ENCODE measurements at regions not wholly inside any gene's neighbourhood (a gene's known extent, or its start where the extent isn't known, plus 50 kb on each side); places are given as distances from the start of the nearest gene placed in this dataset.

DNA sequence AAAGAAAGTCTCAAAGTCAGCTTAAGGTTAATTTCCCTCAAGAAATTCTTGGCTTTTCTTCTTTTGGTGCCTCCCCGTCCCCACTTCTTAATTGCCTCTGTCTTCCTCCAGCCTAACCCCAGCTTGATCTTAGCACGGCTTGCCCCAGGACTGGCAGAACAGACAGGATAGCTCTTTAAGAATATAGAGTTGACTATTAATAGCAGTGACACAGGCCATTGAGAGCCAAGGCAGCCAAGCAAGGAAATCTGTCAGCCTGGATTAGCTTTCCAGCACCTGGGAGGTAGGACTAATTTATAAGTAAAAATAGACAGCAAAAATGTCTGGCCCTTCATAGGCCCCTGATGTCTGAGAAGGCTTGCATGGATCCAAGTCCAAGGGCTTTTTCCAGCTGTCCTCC lies 384.6 kb upstream of the SLC30A5 start:
- no peak for ATAC-seq (replicated peaks; ENCODE audit: extremely low read depth, poor library complexity, severe bottlenecking)
- peaks cover 2% of the 10 kb centered on the region for H3K36me3 Mint-ChIP-seq (ENCODE audit: insufficient read depth)
- no peaks in the 10 kb centered on the region for H3K9me3 Mint-ChIP-seq
- no peak for DNase-seq (ENCODE audit: low spot score in 2 of 2)
- no peak overlapping the region for H3K27ac Mint-ChIP-seq (ENCODE audit: low read depth)
- H3K27me3 Mint-ChIP-seq = peaks cover 18% of the 10 kb centered on the region
- H3K4me1 Mint-ChIP-seq = peaks cover 28% of the 10 kb centered on the region
- no peak overlapping the region for H3K4me3 Mint-ChIP-seq

DNA sequence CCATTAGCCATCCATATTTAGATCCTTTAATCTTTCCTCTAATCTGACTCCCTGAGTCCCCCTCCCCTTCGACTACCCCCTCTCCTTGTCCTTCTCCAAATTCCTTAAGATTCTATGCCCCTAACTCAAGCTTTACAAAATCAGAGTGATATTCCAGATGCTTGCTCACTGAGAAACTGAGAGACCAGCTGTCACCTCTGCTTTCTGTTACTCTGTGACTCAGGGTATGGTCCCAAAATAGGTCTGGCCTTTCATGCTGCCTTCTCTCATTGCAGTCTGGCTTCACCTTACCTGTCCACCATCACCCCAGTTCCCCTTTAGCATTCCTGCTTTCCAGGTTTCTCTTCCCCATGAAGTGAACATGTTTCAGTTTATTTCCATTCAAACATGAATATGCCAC lies 383.3 kb upstream of the SLC30A5 start:
- H3K9me3 Mint-ChIP-seq = no peaks in the 10 kb centered on the region
- H3K36me3 Mint-ChIP-seq (ENCODE audit: insufficient read depth) = peaks cover 2% of the 10 kb centered on the region
- ATAC-seq (replicated peaks; ENCODE audit: extremely low read depth, poor library complexity, severe bottlenecking) (no peak), DNase-seq (ENCODE audit: low spot score in 2 of 2) (no peak)
- H3K4me1 Mint-ChIP-seq = peaks cover 28% of the 10 kb centered on the region
- peaks cover 8% of the 10 kb centered on the region for H3K27me3 Mint-ChIP-seq
- peak overlapping the region; percentile 86 for H3K27ac Mint-ChIP-seq (ENCODE audit: low read depth)
- no peak overlapping the region for H3K4me3 Mint-ChIP-seq

DNA sequence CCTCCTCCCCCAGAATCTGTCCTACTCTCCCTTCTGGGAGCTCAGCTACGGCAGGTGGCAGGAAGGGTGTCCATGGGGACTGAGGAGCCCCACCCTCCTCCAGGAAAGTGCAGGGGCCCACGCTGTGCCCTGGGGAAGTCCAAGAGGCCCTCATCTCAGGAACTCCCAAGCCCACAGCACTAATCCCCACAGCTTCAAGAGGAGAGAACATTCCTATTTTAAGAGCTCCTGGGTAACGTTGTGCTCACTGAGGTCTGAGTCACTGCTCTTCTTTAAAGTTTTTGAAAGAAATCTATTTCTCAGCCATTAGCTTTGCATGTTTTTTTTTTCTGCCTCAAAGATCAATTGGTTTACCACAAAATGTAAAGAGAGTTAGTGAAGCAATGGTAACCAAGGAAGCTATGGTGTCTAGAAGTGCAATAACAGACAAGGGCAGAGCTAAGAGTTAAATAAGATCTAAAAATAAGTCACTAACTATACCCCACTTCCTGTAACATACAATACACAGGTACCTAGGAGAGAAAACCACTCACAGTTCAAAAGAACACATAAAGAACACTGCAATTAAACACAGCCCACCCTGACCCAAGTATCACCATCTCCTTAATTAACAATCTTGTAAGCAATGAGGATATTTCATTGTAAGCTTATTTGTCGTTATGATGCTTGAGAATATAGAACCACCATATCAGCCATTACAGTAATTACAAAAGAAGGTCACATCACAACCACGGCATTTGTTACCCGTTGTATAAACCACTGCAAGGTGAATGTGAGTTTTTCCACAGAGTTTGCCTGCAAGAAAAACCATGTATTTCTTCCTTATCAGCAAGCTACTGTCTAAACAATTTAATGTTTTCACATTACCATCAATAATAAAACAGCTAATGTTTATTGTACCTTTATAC lies 382.3 kb upstream of the SLC30A5 start:
- peaks cover 28% of the 10 kb centered on the region for H3K4me1 Mint-ChIP-seq
- peaks cover 2% of the 10 kb centered on the region for H3K36me3 Mint-ChIP-seq (ENCODE audit: insufficient read depth)
- no peaks in the 10 kb centered on the region for H3K9me3 Mint-ChIP-seq
- peaks cover 8% of the 10 kb centered on the region for H3K27me3 Mint-ChIP-seq
- DNase-seq (ENCODE audit: low spot score in 2 of 2) = no peak
- peak overlapping the region; percentile 70 for H3K4me3 Mint-ChIP-seq
- H3K27ac Mint-ChIP-seq (ENCODE audit: low read depth) = peak overlapping the region; percentile 86
- ATAC-seq (replicated peaks; ENCODE audit: extremely low read depth, poor library complexity, severe bottlenecking) = peak; percentile 98

DNA sequence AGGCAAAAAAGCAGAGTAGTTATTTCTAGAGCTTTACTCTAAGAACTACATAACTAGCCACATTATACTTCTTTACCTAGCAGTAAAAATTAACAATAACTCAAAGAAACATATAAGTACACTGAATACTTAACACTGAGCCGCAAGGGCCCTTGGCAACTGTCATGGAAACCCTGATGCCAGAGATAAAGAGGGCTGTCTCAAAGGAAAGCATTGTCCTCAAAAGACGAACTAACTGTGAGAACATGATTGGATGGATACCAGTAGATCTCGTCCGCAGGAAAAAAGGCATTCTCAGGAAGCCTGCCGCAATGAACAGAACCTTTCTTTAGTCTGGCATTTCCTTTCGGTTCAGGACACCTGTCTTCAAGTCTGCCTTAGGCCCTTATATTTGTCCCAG lies 379.0 kb upstream of the SLC30A5 start:
- Mint-ChIP-seq H3K4me1 (peaks cover 34% of the 10 kb centered on the region), H3K36me3 (ENCODE audit: insufficient read depth) (peaks cover 3% of the 10 kb centered on the region)

DNA sequence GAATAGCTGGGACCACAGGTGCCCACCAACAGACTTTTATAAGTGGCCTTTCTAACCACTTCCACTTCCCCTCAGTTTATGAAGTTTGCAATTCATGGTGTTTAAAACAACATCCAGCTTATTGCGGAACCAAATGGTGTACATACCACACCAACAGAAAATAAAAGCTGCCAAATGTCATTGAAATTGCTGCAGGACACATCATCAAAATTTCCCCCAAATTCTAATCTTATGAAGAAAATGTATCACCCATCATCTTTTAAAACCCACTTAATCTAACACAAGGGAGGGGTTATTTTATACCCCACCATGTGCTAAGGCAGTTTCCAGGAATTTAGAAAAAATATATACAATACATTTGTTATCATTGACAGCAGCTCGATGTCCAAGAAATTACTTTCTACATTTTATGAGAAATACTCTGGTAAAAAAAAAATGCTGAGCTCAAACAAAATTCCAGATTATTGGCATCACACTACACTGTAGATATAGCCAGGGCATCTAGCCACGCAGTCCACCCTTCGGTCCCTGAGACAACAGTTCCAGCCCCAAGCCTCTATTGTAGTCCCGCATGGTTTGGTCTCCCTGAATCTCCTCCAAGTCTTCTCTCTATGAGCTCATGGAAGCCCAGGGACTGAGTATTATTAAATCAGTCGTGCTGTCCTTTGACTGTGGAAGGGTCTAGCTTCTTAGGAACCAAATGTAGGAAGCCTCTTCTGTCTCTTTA lies 372.8 kb upstream of the SLC30A5 start:
- H3K27ac Mint-ChIP-seq (ENCODE audit: low read depth) = no peak overlapping the region
- H3K9me3 Mint-ChIP-seq = peaks cover 6% of the 10 kb centered on the region
- H3K4me1 Mint-ChIP-seq = peaks cover 12% of the 10 kb centered on the region
- no peak for ATAC-seq (replicated peaks; ENCODE audit: extremely low read depth, poor library complexity, severe bottlenecking)
- H3K27me3 Mint-ChIP-seq = no peaks in the 10 kb centered on the region
- no peak for DNase-seq (ENCODE audit: low spot score in 2 of 2)
- peak overlapping the region; percentile 28 for H3K4me3 Mint-ChIP-seq
- H3K36me3 Mint-ChIP-seq (ENCODE audit: insufficient read depth) = peaks cover 2% of the 10 kb centered on the region

More for the DNA sequence above, 379.0 kb upstream of the SLC30A5 start:
- DNase-seq (ENCODE audit: low spot score in 2 of 2) = no peak
- Mint-ChIP-seq H3K4me3 (no peak overlapping the region), H3K27me3 (no peaks in the 10 kb centered on the region), H3K27ac (ENCODE audit: low read depth) (no peak overlapping the region), H3K9me3 (no peaks in the 10 kb centered on the region)
- ATAC-seq (replicated peaks; ENCODE audit: extremely low read depth, poor library complexity, severe bottlenecking) = no peak

DNA sequence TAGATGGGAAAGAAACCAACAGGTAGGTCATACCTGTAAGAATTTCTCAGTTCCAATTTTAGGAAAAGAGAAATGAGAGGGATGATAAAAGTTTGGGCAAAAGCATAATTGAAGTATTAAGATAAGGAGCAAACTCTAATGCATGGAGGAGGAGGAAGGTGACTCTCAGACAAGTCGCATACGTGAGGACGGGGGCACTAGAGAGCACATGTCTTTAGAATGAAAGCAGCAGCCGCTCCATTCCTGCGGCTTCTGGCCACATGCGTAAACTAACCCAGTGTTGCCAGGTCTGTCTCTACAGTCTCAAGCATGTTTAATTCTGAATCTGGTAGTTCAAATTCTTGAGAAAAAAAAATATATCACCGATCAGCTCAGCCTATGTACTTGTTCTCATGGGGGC lies 371.5 kb upstream of the SLC30A5 start:
- Mint-ChIP-seq H3K9me3 (peaks cover 6% of the 10 kb centered on the region), H3K4me3 (no peak overlapping the region), H3K27me3 (no peaks in the 10 kb centered on the region), H3K4me1 (peaks cover 12% of the 10 kb centered on the region), H3K36me3 (ENCODE audit: insufficient read depth) (no peaks in the 10 kb centered on the region), H3K27ac (ENCODE audit: low read depth) (no peak overlapping the region)
- DNase-seq (ENCODE audit: low spot score in 2 of 2) = no peak
- ATAC-seq (replicated peaks; ENCODE audit: extremely low read depth, poor library complexity, severe bottlenecking) = no peak

DNA sequence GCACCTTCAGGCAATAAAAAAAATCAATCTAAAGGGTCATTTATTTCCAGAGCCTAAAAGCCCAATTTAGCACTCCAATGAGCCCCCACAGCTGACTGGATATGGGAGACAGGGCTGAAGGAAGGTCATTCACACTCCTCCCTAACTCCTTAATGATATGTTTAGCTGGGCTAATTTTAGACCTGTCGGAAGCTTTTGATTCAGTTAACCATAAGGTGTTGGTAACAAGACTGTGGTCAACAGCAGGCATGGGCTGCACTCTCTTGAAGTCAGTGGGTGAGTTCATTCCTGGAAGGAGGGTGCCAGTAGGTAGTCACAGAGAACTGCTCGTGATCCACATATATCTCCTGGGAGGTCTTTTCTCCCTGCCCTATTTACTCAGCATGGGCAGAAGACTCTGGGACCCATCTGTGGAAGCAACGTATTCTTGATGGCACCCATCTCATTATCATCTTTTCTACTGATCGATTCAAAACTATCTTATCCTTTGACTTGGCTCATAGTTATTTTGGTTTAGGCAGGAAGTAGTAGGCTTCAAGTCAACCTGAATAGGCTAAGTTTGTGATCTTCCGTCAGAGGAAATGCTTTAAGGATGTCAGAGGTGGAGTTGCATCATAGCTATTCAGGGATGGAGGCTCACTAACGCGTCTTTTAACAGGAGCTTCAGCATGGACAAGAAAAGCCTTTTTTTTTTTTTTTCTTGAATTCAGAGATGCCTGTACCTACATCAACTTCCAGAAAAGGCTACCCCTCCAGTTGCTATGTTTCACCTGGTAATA lies 367.7 kb upstream of the SLC30A5 start:
- Mint-ChIP-seq H3K27ac (ENCODE audit: low read depth) (no peak overlapping the region), H3K36me3 (ENCODE audit: insufficient read depth) (no peaks in the 10 kb centered on the region), H3K4me1 (peaks cover 10% of the 10 kb centered on the region), H3K9me3 (peaks cover 6% of the 10 kb centered on the region), H3K4me3 (no peak overlapping the region), H3K27me3 (no peaks in the 10 kb centered on the region)
- ATAC-seq (replicated peaks; ENCODE audit: extremely low read depth, poor library complexity, severe bottlenecking) (no peak), DNase-seq (ENCODE audit: low spot score in 2 of 2) (no peak)

DNA sequence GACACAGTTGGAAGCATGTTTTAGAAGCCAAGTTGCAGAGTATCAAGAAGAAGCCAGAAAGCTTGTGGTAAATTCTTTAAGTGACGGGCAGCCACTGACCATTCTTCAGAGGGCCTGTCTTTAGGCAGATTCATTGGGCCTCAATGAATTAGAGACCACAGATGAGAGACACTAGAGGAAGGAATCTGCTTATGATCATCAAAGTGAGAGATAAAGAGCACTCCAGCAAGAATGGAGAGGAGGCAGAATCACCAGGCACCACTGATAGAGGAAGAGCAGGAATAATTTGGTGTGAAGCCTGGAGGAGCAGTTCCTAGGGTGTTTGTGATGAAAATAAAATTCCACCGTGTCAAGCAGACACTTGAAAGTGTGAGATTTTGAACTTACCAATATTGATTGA lies 365.9 kb upstream of the SLC30A5 start:
- no peak for ATAC-seq (replicated peaks; ENCODE audit: extremely low read depth, poor library complexity, severe bottlenecking)

DNA sequence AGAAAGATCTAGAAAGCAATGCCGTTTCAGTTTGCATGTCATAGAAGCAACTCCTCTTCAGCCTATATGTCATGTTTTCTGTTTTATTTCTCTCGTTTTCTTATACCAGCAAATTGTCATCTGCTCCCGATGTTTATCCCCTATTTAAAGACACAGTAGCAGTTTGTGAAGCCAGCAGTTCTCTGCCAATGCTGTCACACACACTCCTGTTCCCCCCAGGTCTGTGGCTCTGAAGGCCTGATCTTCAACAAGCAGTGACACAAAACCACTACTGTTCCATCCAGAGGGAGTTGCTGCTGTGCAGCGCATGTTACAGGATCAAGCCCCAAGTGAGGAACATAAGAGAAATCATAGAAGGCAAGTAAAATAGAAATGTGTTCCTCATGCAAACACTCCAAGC lies 364.1 kb upstream of the SLC30A5 start:
- no peaks in the 10 kb centered on the region for H3K9me3 Mint-ChIP-seq

More for the DNA sequence above, 365.9 kb upstream of the SLC30A5 start:
- H3K4me1 Mint-ChIP-seq = peaks cover 21% of the 10 kb centered on the region
- H3K27me3 Mint-ChIP-seq = no peaks in the 10 kb centered on the region
- H3K4me3 Mint-ChIP-seq = no peak overlapping the region
- peaks cover 2% of the 10 kb centered on the region for H3K36me3 Mint-ChIP-seq (ENCODE audit: insufficient read depth)
- no peak overlapping the region for H3K27ac Mint-ChIP-seq (ENCODE audit: low read depth)
- peaks cover 6% of the 10 kb centered on the region for H3K9me3 Mint-ChIP-seq
- DNase-seq (ENCODE audit: low spot score in 2 of 2) = no peak

DNA sequence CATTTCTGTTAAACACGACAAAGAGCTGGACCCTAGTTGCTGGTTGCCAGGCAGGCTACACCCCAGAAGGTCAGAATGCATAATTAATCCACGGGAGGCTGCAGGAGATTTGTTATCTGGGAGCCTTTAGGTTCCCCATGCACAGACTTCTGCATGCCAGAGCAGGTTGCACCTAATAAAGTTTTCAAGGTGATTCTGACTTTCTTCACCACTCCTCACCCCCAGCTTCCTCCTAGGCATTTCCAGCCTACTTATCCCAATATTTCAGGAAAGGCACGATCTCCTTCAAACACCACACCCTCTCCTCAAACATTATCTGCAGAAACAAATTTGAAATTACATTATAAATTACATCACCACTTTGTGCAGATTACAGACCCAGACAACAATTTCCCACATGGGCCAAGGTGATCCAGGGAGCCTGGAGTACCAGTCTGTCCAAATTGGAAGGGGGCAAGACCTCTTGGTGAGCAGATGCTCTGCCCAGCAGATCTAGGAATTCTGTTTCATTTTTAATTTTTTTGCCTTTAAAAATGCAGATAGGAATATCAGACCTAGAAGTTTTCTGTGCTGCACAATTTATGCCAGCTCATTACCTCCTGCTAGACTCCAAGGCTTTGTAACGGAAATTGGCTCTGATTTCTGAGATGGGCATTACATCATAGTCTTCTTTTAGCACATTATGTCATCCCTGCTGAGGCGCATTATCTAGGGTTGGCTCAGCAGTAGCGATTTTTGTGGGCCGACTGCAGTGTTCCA lies 363.4 kb upstream of the SLC30A5 start:
- no peak for DNase-seq (ENCODE audit: low spot score in 2 of 2)
- H3K27ac Mint-ChIP-seq (ENCODE audit: low read depth) = no peak overlapping the region
- no peaks in the 10 kb centered on the region for H3K27me3 Mint-ChIP-seq
- H3K4me3 Mint-ChIP-seq = no peak overlapping the region
- peaks cover 2% of the 10 kb centered on the region for H3K36me3 Mint-ChIP-seq (ENCODE audit: insufficient read depth)
- no peaks in the 10 kb centered on the region for H3K9me3 Mint-ChIP-seq
- peaks cover 21% of the 10 kb centered on the region for H3K4me1 Mint-ChIP-seq
- ATAC-seq (replicated peaks; ENCODE audit: extremely low read depth, poor library complexity, severe bottlenecking) = peak; percentile 32

More for the DNA sequence above, 364.1 kb upstream of the SLC30A5 start:
- no peaks in the 10 kb centered on the region for H3K27me3 Mint-ChIP-seq
- peaks cover 21% of the 10 kb centered on the region for H3K4me1 Mint-ChIP-seq
- DNase-seq (ENCODE audit: low spot score in 2 of 2) (no peak), ATAC-seq (replicated peaks; ENCODE audit: extremely low read depth, poor library complexity, severe bottlenecking) (no peak)
- H3K36me3 Mint-ChIP-seq (ENCODE audit: insufficient read depth) = peaks cover 2% of the 10 kb centered on the region
- no peak overlapping the region for H3K27ac Mint-ChIP-seq (ENCODE audit: low read depth)
- no peak overlapping the region for H3K4me3 Mint-ChIP-seq

DNA sequence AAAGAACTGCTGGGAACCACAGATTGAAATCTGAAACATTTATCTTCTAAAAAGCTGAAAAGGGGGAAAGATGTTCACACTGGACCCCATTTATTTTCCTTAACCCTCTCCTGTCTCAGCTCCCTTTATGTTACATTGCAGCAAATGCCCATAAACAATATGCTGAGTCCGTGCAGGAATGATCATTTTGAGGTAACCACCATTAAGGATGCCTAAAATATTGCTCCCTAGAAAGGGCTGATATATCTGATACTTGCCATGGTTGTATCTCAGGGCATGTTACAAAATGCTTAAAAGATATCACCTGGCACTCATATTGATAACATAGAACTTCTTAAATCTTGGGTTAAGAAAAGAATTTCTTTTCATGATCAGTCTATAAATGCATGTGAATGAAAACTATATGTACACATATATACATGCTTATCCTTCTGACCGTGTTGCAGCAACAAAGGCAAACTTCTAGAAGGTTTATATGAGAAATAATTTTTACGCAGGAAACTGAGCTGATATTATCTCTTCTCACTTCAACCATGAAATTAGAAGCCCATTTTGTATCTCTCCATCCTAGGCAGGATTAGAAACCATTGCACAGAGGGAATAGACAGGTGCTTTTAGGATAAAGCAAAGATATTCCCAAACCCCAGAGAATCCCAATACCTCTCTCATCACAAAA lies 362.7 kb upstream of the SLC30A5 start:
- Mint-ChIP-seq H3K36me3 (ENCODE audit: insufficient read depth) (peaks cover 2% of the 10 kb centered on the region), H3K4me3 (peak overlapping the region; percentile 37), H3K27me3 (no peaks in the 10 kb centered on the region), H3K4me1 (peaks cover 21% of the 10 kb centered on the region), H3K27ac (ENCODE audit: low read depth) (peak overlapping the region; percentile 32), H3K9me3 (no peaks in the 10 kb centered on the region)
- ATAC-seq (replicated peaks; ENCODE audit: extremely low read depth, poor library complexity, severe bottlenecking) = peak; percentile 54
- no peak for DNase-seq (ENCODE audit: low spot score in 2 of 2)
